ENCODE measurements at regions not wholly inside any gene's neighbourhood (a gene's known extent, or its start where the extent isn't known, plus 50 kb on each side); places are given as distances from the start of the nearest gene placed in this dataset.

DNA sequence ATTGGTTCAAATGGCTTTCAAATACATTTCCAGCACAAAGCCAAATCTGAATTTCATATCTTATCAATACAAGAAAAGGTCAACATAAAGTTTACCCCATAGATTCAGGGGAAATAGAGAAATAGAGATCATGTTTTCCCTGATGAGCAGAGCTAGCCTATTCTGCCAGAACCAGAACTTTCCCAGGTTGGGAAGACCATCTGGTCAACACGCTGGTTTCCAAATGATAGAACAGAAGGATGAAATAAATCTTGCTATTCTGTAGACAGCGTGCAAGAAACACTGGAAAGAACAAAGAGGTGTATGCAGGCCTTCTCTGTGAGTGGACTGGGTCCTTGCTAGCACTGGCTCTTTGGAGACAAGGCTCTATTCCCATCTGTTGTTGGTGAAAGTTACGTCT, 350.6 kb downstream of the NDFIP2 start (continued):
- no peak for TF ChIP-seq EZH2 (IDR thresholded peaks at IDR 0.05; ENCODE audit: borderline replicate concordance, control insufficient read depth, low read depth, low read length)

DNA sequence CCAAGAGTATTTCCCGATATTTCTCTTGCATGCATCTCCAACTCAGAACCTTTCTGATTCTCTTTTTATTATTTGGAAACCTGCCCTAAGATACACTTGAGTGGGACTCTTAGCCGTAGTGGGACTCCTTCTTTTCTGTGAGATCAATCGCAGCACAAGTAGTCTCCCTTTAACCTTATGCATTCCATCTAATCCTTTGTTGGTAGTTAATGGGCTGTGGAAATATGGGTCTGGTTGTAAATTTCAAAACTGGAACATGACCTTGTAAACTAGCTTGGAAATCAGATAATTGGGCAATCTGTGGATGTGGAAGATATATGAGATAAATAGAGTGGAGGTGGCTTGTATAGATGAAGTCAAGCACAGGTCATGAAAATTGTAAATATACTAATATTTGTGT, 350.0 kb downstream of the NDFIP2 start:
- Histone ChIP-seq H3K4me3 (no peak overlapping the region), H3K9ac (ENCODE audit: control insufficient read depth, insufficient read depth, low read length) (no peak overlapping the region), H3K4me1 (ENCODE audit: control insufficient read depth, insufficient read depth, low read length) (no peaks in the 10 kb centered on the region), H4K20me1 (ENCODE audit: control insufficient read depth, insufficient read depth) (no peaks in the 10 kb centered on the region), H3K36me3 (ENCODE audit: control insufficient read depth in 2 of 2, insufficient read depth in 2 of 2, low read length in 1 of 2) (no peaks in the 10 kb centered on the region), H2AFZ (ENCODE audit: control insufficient read depth, low read depth, low read length) (no peak overlapping the region), H3K9me3 (replicated peaks; ENCODE audit: control insufficient read depth, insufficient read depth, low read length) (no peaks in the 10 kb centered on the region), H3K27me3 (replicated peaks in 1 of 2; ENCODE audit: control insufficient read depth in 2 of 2, insufficient read depth in 2 of 2, low read length in 1 of 2) (no peaks in the 10 kb centered on the region), H3K4me2 (ENCODE audit: control insufficient read depth, insufficient read depth) (no peak overlapping the region), H3K79me2 (ENCODE audit: control insufficient read depth, insufficient read depth, low read length) (no peaks in the 10 kb centered on the region), H3K27ac (ENCODE audit: control insufficient read depth, insufficient read depth) (no peak overlapping the region)
- no peak for FAIRE-seq
- ATAC-seq: no peak
- ChIA-PET CTCF (no interaction called here), RAD21 (ENCODE audit: unreplicated experiment) (interaction anchor here (1.0 kb wide), 1 partner anchor 19 kb away, joined by 4 read pairs; no protein-coding TSS in a partner anchor), POLR2A (no interaction called here), SMC1A (ENCODE audit: uncharacterized antibody, unreplicated experiment) (interaction anchor here (0.8 to 1.5 kb wide), 3 partner anchors 19 to 115 kb away, joined by 3 to 5 read pairs (median 3); no protein-coding TSS in a partner anchor)
- in situ Hi-C loops (cut with MboI): no loop called here
- WGBS (ENCODE audit: insufficient coverage, insufficient replicate concordance, low lambda C conversion rate, missing lambda C conversion rate): 39% methylated on average over 3 of the region's 3 CpGs
- BruUV-seq (replicated peaks): no TSS peak
- no peak for DNase-seq (ENCODE audit: low read depth, low spot score)
- intact Hi-C loops (cut with micrococcal nuclease; ENCODE audit: unreplicated experiment): no loop called here
- TF ChIP-seq SREBF1 (IDR thresholded peaks at IDR 0.05; ENCODE audit: low read length) (no peak), STAT3 (IDR thresholded peaks at IDR 0.05; ENCODE audit: low read depth, low read length) (no peak)

DNA sequence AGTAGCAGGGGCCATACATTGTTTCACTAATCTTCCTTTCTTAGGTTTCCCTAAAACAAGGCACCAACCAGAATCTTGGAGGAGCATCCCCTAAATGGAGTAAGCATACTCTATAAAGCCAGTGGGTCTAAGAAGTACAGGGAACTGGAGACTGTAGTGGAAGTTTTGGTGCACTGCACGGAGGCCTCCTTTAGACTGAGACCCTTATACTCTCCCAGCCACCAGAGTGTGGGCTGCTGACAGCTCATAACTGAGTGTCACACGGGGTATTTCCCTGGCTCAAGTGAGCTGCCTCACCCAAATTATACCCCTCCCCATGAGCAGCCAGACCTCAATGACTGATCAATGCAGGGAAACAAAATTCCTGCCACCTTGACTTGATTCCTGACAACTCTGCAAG, 349.5 kb downstream of the NDFIP2 start:
- H3K9me3 ChIP-seq (replicated peaks; ENCODE audit: control insufficient read depth, insufficient read depth, low read length): no peaks in the 10 kb centered on the region
- DNase-seq (ENCODE audit: low read depth, low spot score): no peak
- no peaks in the 10 kb centered on the region for H4K20me1 ChIP-seq (ENCODE audit: control insufficient read depth, insufficient read depth)
- no peak overlapping the region for H3K27ac ChIP-seq (ENCODE audit: control insufficient read depth, insufficient read depth)
- WGBS (ENCODE audit: insufficient coverage, insufficient replicate concordance, low lambda C conversion rate, missing lambda C conversion rate): 33% methylated on average over 2 of the region's 2 CpGs
- no peaks in the 10 kb centered on the region for H3K27me3 ChIP-seq (replicated peaks in 1 of 2; ENCODE audit: control insufficient read depth in 2 of 2, insufficient read depth in 2 of 2, low read length in 1 of 2)
- intact Hi-C loops (cut with micrococcal nuclease; ENCODE audit: unreplicated experiment): no loop called here
- no peak overlapping the region for H3K4me2 ChIP-seq (ENCODE audit: control insufficient read depth, insufficient read depth)
- CTCF ChIA-PET: no interaction called here
- H3K9ac ChIP-seq (ENCODE audit: control insufficient read depth, insufficient read depth, low read length): no peak overlapping the region
- no peak overlapping the region for H2AFZ ChIP-seq (ENCODE audit: control insufficient read depth, low read depth, low read length)
- RAD21 ChIA-PET (ENCODE audit: unreplicated experiment): interaction anchor here (1.0 kb wide), 1 partner anchor 18 kb away, joined by 4 read pairs; no protein-coding TSS in a partner anchor
- H3K4me3 ChIP-seq: no peak overlapping the region
- no peaks in the 10 kb centered on the region for H3K4me1 ChIP-seq (ENCODE audit: control insufficient read depth, insufficient read depth, low read length)
- H3K79me2 ChIP-seq (ENCODE audit: control insufficient read depth, insufficient read depth, low read length): no peaks in the 10 kb centered on the region
- no TSS peak for BruUV-seq (replicated peaks)
- no peak for FAIRE-seq
- no peak for ATAC-seq
- SMC1A ChIA-PET (ENCODE audit: uncharacterized antibody, unreplicated experiment): interaction anchor here (0.6 to 1.5 kb wide), 4 partner anchors 18 to 279 kb away, joined by 3 to 5 read pairs (median 3); no protein-coding TSS in a partner anchor
- POLR2A ChIA-PET: no interaction called here
- in situ Hi-C loops (cut with MboI): no loop called here
- H3K36me3 ChIP-seq (ENCODE audit: control insufficient read depth in 2 of 2, insufficient read depth in 2 of 2, low read length in 1 of 2): no peaks in the 10 kb centered on the region
- TF ChIP-seq PBX3 (IDR thresholded peaks at IDR 0.05; ENCODE audit: insufficient replicate concordance, low read depth, low read length) (no peak), NR2C2 (IDR thresholded peaks at IDR 0.05; ENCODE audit: borderline replicate concordance, control insufficient read depth, insufficient read length, low read depth) (no peak), TBL1XR1 (IDR thresholded peaks at IDR 0.05; ENCODE audit: low read depth, low read length) (no peak), STAT3 (IDR thresholded peaks at IDR 0.05; ENCODE audit: low read depth, low read length) (no peak), MEF2A (IDR thresholded peaks at IDR 0.05; ENCODE audit: insufficient read depth, low read depth, low read length) (no peak), BCLAF1 (IDR thresholded peaks at IDR 0.05) (no peak), MTA3 (IDR thresholded peaks at IDR 0.05; ENCODE audit: borderline replicate concordance, low read length) (no peak)

All from GM12878 (cell line).